ENCODE measurements at regions not wholly inside any gene's neighbourhood (a gene's known extent, or its start where the extent isn't known, plus 50 kb on each side); places are given as distances from the start of the nearest gene placed in this dataset.

- DNase-seq = no peak
Measured at GRCh38 chr13:40232311-40233040, 434.0 kb downstream of the FOXO1 start.

GRCh38 chr13:40233731-40234195, 432.7 kb downstream of the FOXO1 start:
- DNase-seq = no peak

DNA sequence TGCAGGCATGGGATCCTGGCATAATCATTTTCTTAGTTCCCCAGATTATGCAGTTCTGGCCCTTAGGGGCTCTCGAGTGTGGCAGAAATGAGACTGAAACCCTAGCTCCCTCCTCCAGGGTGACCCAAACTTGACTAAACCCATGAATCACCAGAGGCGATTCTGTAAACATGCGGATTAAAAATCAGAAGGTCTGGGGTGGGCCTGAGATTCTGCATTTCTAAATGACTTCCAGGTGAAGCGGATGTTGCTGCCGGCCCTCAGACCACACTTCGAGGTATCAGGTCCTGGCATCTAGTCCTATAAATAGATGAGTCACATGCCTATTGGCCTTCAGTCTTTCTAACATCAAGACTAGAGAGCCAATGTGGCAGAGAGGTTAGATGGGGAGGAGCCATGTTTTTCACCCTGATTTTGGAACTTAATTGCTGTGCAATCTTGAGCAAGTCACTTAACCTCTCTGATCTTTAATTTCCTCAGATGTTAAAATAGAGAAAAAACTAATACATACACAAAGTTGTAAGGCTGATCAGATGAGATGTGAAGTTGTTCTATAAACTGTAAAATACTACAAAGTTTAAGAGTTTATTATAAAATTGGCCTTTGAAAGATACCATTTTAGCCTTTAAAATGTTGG, 431.2 kb downstream of the FOXO1 start:
- no peak for DNase-seq

- no peak for DNase-seq
Measured at GRCh38 chr13:40236566-40237168, 429.8 kb downstream of the FOXO1 start.

- no peak for DNase-seq
Measured at GRCh38 chr13:40238761-40239160, 427.7 kb downstream of the FOXO1 start.

GRCh38 chr13:40240293-40240692, 426.1 kb downstream of the FOXO1 start:
- DNase-seq = no peak

DNA sequence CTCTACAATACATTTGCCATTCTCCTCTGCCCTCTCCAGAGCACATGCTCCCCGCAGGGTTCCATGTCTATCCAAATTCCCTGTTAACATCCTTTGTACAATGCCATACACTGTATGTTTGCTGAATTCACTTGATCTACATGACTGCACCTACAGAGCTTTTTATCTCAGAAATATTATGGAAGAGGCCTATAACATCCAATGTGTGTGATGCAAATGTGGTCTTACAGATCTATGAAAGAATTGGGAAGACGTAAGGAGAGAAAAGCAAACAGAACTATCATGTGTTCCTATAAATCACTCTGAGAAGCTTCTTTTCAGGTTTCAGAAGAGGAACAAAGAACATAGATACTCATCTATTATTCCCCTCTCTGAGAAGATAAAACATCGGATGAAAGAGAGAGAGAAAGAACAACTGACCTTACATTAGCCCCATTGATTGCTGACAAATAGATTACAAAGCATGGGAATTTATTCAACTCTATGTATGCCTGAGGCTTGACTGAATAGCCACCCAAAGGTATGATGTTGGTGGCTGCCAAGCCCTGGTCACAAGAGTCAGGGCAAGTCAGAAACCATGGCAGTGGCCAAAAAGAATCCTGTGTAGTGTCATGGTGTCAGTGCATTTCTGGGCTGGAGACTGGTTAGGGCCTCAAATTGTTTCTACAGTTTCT, 425.2 kb downstream of the FOXO1 start:
- no peak for DNase-seq

DNA sequence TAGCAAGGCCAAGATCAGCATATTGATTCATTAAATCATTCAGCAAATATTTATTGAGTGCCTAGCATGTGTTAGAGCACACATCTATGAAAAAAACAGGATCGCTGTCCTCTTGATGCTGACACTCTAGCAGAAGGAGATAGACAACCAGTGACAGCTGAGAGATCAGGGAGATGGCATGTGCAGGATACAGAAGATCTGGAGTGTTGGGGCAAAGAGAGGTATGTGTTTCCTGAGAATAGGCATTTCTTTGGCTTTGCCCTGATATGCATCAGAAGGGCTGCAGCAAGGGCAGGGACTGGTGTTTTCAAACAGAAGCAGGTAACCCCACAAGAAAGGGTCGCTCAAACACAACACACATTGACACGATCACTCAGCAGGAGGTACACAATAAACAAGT, 423.4 kb downstream of the FOXO1 start:
- no peak for DNase-seq

GRCh38 chr13:40243982-40244381, 422.5 kb downstream of the FOXO1 start:
- DNase-seq = no peak

- DNase-seq = no peak
Measured at GRCh38 chr13:40245567-40245966, 420.9 kb downstream of the FOXO1 start.

- DNase-seq = no peak
Measured at GRCh38 chr13:40247845-40248244, 418.6 kb downstream of the FOXO1 start.

DNA sequence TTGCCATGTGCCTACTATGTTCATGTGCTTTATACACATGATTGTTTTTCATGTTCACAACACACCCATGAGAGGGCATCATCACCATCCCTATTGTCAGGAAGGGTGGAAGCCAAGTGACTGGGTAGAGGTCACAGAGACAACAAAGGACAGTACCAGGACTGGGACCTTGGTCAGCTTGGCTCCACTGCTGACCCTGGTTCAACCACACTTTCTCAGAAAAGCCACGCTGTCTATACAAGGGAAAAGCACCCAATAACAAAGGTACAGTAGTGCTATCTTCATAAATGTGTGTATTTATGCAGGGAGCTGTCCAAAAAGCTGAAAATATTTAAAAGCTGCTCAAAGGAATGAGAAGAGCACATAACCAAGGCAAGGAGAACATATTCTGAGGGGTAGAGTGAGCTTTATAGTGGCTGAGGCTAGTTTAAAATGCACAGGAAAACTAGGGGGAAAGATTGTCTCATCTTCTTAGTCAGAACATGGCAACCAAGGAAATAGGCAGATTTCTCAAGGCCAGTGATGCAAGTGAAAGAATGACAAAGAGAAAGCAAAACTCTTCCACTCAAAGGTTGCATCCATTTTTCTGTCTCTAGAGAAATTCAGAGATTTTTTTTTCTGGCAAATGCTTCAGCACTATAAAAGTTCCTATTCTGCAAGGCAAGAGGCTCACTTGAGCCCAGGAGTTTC, 415.0 kb downstream of the FOXO1 start:
- DNase-seq = no peak

- no peak for DNase-seq
Measured at GRCh38 chr13:40252241-40252640, 414.2 kb downstream of the FOXO1 start.

GRCh38 chr13:40252676-40253075, 413.8 kb downstream of the FOXO1 start:
- DNase-seq = no peak

DNA sequence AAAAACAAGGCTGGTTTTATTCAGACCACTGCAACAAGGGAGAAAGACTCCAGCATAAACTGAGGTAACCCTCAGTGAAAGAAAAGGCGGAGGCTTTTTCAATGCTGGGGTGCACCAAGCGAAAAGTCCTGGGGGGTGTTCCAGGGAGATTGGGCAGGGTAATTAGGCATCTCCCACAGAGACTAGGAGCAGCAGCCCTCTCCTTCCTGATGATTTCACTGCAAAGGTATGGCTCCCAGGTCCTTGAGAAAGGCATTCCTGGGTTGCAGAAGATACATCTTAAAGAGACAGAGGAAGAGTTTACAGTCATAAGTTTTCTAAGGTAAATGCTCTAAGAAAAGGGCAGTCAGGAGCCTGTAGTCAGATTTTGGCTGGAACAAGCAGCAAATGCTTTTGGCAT, 412.0 kb downstream of the FOXO1 start:
- DNase-seq = no peak

DNA sequence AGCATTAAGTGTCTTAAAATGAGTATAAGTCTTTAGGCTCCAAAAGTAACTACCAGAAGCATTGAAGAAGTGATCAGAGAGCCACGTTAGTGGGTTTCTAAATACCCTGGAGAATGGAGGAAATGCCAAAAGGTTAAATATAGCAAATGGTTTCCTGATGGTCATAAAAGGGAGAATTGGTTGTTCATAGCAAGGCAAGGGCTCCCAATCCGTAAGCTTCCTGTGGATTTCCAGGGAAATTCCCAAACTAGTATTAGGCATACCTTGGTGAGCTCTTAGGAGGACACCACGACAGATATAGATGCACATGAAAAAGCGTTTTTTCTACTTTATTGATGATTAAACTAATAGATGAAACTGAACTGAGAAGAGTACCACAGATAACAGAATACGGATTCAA, 410.9 kb downstream of the FOXO1 start:
- no peak for DNase-seq

DNA sequence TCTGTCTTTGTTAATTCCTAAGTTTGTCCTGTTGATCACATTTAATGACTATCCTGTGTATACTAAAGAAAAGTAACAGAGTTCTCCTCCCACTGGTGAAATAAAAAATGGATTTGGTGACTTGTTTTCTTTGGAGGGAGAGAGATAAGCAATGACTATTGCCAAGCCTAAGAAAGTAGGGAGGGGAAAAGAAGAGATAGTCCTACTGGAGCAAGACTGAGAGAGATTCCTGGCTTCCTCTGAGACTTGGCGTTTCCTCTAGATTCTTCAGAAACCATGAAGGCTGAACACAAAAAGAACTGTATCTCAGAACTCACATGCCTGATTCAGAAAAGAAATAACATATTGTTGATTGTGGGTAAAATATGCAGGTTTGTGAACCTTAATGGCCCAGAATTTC, 406.5 kb downstream of the FOXO1 start:
- DNase-seq = no peak

GRCh38 chr13:40261336-40261735, 405.1 kb downstream of the FOXO1 start:
- no peak for DNase-seq

DNA sequence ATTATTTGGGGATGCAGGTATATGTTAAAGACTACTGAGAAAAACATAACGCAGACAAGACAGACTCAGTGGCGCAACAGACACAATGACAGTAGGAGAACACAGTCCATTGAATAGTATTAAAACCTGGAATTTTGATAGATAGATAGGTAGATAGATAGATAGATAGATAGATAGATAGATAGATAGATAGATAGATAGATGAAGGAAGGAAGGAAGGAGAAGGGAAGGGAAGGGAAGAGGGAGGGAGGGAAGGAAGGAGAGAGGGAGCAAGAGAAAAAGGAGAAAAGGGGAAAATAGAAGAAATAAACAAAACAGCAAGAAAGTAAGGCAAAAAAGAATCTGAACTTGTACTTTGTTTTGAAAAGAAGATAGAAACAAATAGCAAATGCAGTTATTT, 404.5 kb downstream of the FOXO1 start:
- DNase-seq = no peak

GRCh38 chr13:40269086-40269485, 397.4 kb downstream of the FOXO1 start:
- DNase-seq = no peak

GRCh38 chr13:40270726-40271125, 395.7 kb downstream of the FOXO1 start:
- no peak for DNase-seq

- no peak for DNase-seq
Measured at GRCh38 chr13:40271271-40271885, 395.1 kb downstream of the FOXO1 start.

Data from NCI-H1930 (cell line).